GM12878 (cell line): ENCODE measurements at regions not wholly inside any gene's neighbourhood (a gene's known extent, or its start where the extent isn't known, plus 50 kb on each side); places are given as distances from the start of the nearest gene placed in this dataset.

Source experiments
- EZH2 ChIP-seq: IDR thresholded peaks from 2 replicates; pipeline ENCODE4 v1.6.1; 2012; ENCODE audit warnings: low read depth, mild to moderate bottlenecking, control low read depth, inconsistent platforms, low read length, borderline replicate concordance; ENCODE audit not compliant: control insufficient read depth
- ZNF207 ChIP-seq: fragments of 450-650 bp; IDR thresholded peaks from 2 replicates; pipeline ENCODE4 v1.6.1; 2014; ENCODE audit warnings: antibody characterized with exemption, mild to moderate bottlenecking, borderline replicate concordance
- TF ChIP-seq, protein P1 (sequence below): fragments of 450-650 bp; formaldehyde crosslinking; IDR thresholded peaks from 2 replicates; pipeline ENCODE4 v1.5.0; 2022; ENCODE audit warnings: mild to moderate bottlenecking, missing genetic modification characterization

DNA sequence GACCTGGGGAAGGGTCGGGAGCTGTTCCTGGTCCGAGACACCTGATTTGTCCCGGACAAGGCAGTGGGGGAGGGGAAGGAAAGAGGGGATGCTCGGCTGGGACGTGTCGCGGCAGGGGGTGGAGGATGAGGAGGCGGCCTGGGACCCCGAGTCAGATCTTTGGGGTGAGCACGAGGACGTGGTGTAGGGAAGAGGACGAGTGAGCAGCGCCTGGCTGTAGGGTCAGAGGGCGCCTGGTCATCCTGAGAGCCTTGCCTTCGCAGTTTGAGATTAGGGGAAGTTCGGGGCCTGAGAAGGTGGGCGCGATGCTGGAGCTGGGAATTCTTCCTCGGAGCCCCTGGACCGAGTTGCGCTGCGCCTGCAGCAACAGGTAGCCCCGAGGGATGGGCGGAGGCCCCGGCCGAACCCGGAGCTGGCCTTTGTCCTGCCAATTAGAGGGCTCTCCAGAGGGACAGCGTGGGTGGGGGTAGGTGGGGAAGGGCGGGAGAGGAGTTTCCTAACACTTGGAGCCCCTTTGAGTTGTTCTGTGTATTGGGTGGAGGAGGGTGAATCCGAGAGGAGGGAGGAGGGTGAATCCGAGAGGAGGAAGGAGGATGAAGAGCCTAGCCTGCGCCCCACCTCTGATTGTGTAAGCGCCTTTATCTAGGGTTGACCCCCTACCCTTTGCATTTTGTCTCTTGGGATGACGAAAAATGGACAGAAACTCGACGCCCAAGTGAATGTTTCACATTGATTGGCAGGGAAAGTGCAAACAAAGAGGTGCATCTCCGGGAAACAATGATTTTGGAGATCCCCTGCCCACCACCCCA lies 72.0 kb downstream of the SOX4 start:
- TF ChIP-seq, protein P1, sequence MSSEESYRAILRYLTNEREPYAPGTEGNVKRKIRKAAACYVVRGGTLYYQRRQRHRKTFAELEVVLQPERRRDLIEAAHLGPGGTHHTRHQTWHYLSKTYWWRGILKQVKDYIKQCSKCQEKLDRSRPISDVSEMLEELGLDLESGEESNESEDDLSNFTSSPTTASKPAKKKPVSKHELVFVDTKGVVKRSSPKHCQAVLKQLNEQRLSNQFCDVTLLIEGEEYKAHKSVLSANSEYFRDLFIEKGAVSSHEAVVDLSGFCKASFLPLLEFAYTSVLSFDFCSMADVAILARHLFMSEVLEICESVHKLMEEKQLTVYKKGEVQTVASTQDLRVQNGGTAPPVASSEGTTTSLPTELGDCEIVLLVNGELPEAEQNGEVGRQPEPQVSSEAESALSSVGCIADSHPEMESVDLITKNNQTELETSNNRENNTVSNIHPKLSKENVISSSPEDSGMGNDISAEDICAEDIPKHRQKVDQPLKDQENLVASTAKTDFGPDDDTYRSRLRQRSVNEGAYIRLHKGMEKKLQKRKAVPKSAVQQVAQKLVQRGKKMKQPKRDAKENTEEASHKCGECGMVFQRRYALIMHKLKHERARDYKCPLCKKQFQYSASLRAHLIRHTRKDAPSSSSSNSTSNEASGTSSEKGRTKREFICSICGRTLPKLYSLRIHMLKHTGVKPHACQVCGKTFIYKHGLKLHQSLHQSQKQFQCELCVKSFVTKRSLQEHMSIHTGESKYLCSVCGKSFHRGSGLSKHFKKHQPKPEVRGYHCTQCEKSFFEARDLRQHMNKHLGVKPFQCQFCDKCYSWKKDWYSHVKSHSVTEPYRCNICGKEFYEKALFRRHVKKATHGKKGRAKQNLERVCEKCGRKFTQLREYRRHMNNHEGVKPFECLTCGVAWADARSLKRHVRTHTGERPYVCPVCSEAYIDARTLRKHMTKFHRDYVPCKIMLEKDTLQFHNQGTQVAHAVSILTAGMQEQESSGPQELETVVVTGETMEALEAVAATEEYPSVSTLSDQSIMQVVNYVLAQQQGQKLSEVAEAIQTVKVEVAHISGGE (CRISPR knock-in tag), result no peak
- TF ChIP-seq ZNF207 (no peak), EZH2 (0 out of 2 replicates have a peak, but pooled peaks have one; percentile 79)
